ENCODE measurements at regions not wholly inside any gene's neighbourhood (a gene's known extent, or its start where the extent isn't known, plus 50 kb on each side); places are given as distances from the start of the nearest gene placed in this dataset.

- DNase-seq (ENCODE audit: low spot score in 2 of 2), result no peak
- in situ Hi-C loops (cut with MboI; ENCODE audit: low sequenced_read_pairs), result no loop called here
- Histone ChIP-seq H3K27me3 (ENCODE audit: low read depth) (no peaks in the 10 kb centered on the region), H3K36me3 (replicated peaks) (no peaks in the 10 kb centered on the region), H3K4me1 (no peaks in the 10 kb centered on the region), H3K9me3 (no peaks in the 10 kb centered on the region), H3K4me3 (no peak overlapping the region)
Observed at GRCh38 chr15:29466292-29466691, 196.7 kb upstream of the NSMCE3 start.

GRCh38 chr15:29465816-29466215 is 196.2 kb upstream of the NSMCE3 start:
- H3K4me1 ChIP-seq, result no peaks in the 10 kb centered on the region
- H3K36me3 ChIP-seq (replicated peaks), result no peaks in the 10 kb centered on the region
- H3K9me3 ChIP-seq, result no peaks in the 10 kb centered on the region
- no peak for DNase-seq (ENCODE audit: low spot score in 2 of 2)
- no peaks in the 10 kb centered on the region for H3K27me3 ChIP-seq (ENCODE audit: low read depth)
- H3K4me3 ChIP-seq, result no peak overlapping the region
- in situ Hi-C loops (cut with MboI; ENCODE audit: low sequenced_read_pairs), result no loop called here

GRCh38 chr15:29465196-29465595 is 195.6 kb upstream of the NSMCE3 start:
- H3K36me3 ChIP-seq (replicated peaks), result no peaks in the 10 kb centered on the region
- H3K4me1 ChIP-seq, result no peaks in the 10 kb centered on the region
- DNase-seq (ENCODE audit: low spot score in 2 of 2), result no peak
- no peak overlapping the region for H3K4me3 ChIP-seq
- no peaks in the 10 kb centered on the region for H3K27me3 ChIP-seq (ENCODE audit: low read depth)
- in situ Hi-C loops (cut with MboI; ENCODE audit: low sequenced_read_pairs), result no loop called here
- no peaks in the 10 kb centered on the region for H3K9me3 ChIP-seq

GRCh38 chr15:29461877-29462276 is 192.3 kb upstream of the NSMCE3 start:
- in situ Hi-C loops (cut with MboI; ENCODE audit: low sequenced_read_pairs), result no loop called here
- no peak for DNase-seq (ENCODE audit: low spot score in 2 of 2)
- H3K4me1 ChIP-seq, result no peaks in the 10 kb centered on the region
- no peaks in the 10 kb centered on the region for H3K36me3 ChIP-seq (replicated peaks)
- H3K27me3 ChIP-seq (ENCODE audit: low read depth), result no peaks in the 10 kb centered on the region
- no peaks in the 10 kb centered on the region for H3K9me3 ChIP-seq
- H3K4me3 ChIP-seq, result no peak overlapping the region

GRCh38 chr15:29458361-29458760 is 188.7 kb upstream of the NSMCE3 start:
- Histone ChIP-seq H3K27me3 (ENCODE audit: low read depth) (no peaks in the 10 kb centered on the region), H3K9me3 (no peaks in the 10 kb centered on the region), H3K36me3 (replicated peaks) (no peaks in the 10 kb centered on the region), H3K4me1 (no peaks in the 10 kb centered on the region), H3K4me3 (no peak overlapping the region)
- DNase-seq (ENCODE audit: low spot score in 2 of 2), result no peak
- in situ Hi-C loops (cut with MboI; ENCODE audit: low sequenced_read_pairs), result no loop called here

- Histone ChIP-seq H3K36me3 (replicated peaks) (no peaks in the 10 kb centered on the region), H3K4me3 (no peak overlapping the region), H3K27me3 (ENCODE audit: low read depth) (no peaks in the 10 kb centered on the region), H3K9me3 (no peaks in the 10 kb centered on the region), H3K4me1 (no peaks in the 10 kb centered on the region)
- DNase-seq (ENCODE audit: low spot score in 2 of 2), result no peak
- in situ Hi-C loops (cut with MboI; ENCODE audit: low sequenced_read_pairs), result no loop called here
Observed at GRCh38 chr15:29457729-29458128, 188.1 kb upstream of the NSMCE3 start.

- no peaks in the 10 kb centered on the region for H3K36me3 ChIP-seq (replicated peaks)
- no peak overlapping the region for H3K4me3 ChIP-seq
- H3K27me3 ChIP-seq (ENCODE audit: low read depth), result no peaks in the 10 kb centered on the region
- H3K4me1 ChIP-seq, result no peaks in the 10 kb centered on the region
- H3K9me3 ChIP-seq, result no peaks in the 10 kb centered on the region
- no peak for DNase-seq (ENCODE audit: low spot score in 2 of 2)
- in situ Hi-C loops (cut with MboI; ENCODE audit: low sequenced_read_pairs), result no loop called here
Observed at GRCh38 chr15:29456964-29457363, 187.3 kb upstream of the NSMCE3 start.

- DNase-seq (ENCODE audit: low spot score in 2 of 2), result no peak
- H3K4me1 ChIP-seq, result no peaks in the 10 kb centered on the region
- H3K36me3 ChIP-seq (replicated peaks), result no peaks in the 10 kb centered on the region
- no peaks in the 10 kb centered on the region for H3K27me3 ChIP-seq (ENCODE audit: low read depth)
- no peaks in the 10 kb centered on the region for H3K9me3 ChIP-seq
- no peak overlapping the region for H3K4me3 ChIP-seq
- in situ Hi-C loops (cut with MboI; ENCODE audit: low sequenced_read_pairs), result no loop called here
Observed at GRCh38 chr15:29456255-29456654, 186.6 kb upstream of the NSMCE3 start.

GRCh38 chr15:29455530-29455929 is 185.9 kb upstream of the NSMCE3 start:
- Histone ChIP-seq H3K4me1 (no peaks in the 10 kb centered on the region), H3K9me3 (no peaks in the 10 kb centered on the region), H3K4me3 (no peak overlapping the region), H3K27me3 (ENCODE audit: low read depth) (no peaks in the 10 kb centered on the region), H3K36me3 (replicated peaks) (no peaks in the 10 kb centered on the region)
- in situ Hi-C loops (cut with MboI; ENCODE audit: low sequenced_read_pairs), result no loop called here
- no peak for DNase-seq (ENCODE audit: low spot score in 2 of 2)

- Histone ChIP-seq H3K36me3 (replicated peaks) (no peaks in the 10 kb centered on the region), H3K9me3 (no peaks in the 10 kb centered on the region), H3K27me3 (ENCODE audit: low read depth) (no peaks in the 10 kb centered on the region), H3K4me3 (no peak overlapping the region), H3K4me1 (no peaks in the 10 kb centered on the region)
- in situ Hi-C loops (cut with MboI; ENCODE audit: low sequenced_read_pairs), result no loop called here
- DNase-seq (ENCODE audit: low spot score in 2 of 2), result no peak
Observed at GRCh38 chr15:29455055-29455454, 185.4 kb upstream of the NSMCE3 start.

GRCh38 chr15:29454506-29454905 is 184.9 kb upstream of the NSMCE3 start:
- Histone ChIP-seq H3K9me3 (no peaks in the 10 kb centered on the region), H3K27me3 (ENCODE audit: low read depth) (no peaks in the 10 kb centered on the region), H3K36me3 (replicated peaks) (no peaks in the 10 kb centered on the region), H3K4me1 (no peaks in the 10 kb centered on the region), H3K4me3 (no peak overlapping the region)
- in situ Hi-C loops (cut with MboI; ENCODE audit: low sequenced_read_pairs), result no loop called here
- DNase-seq (ENCODE audit: low spot score in 2 of 2), result no peak

GRCh38 chr15:29452881-29453731 is 183.5 kb upstream of the NSMCE3 start:
- Histone ChIP-seq H3K36me3 (replicated peaks) (no peaks in the 10 kb centered on the region), H3K4me1 (no peaks in the 10 kb centered on the region), H3K27me3 (ENCODE audit: low read depth) (no peaks in the 10 kb centered on the region), H3K9me3 (no peaks in the 10 kb centered on the region), H3K4me3 (no peak overlapping the region)
- in situ Hi-C loops (cut with MboI; ENCODE audit: low sequenced_read_pairs), result no loop called here
- DNase-seq (ENCODE audit: low spot score in 2 of 2), result no peak

- in situ Hi-C loops (cut with MboI; ENCODE audit: low sequenced_read_pairs), result no loop called here
- no peaks in the 10 kb centered on the region for H3K27me3 ChIP-seq (ENCODE audit: low read depth)
- DNase-seq (ENCODE audit: low spot score in 2 of 2), result peak in 1 of 2 experiments; percentile 11
- no peaks in the 10 kb centered on the region for H3K36me3 ChIP-seq (replicated peaks)
- no peak overlapping the region for H3K4me3 ChIP-seq
- H3K9me3 ChIP-seq, result no peaks in the 10 kb centered on the region
- no peaks in the 10 kb centered on the region for H3K4me1 ChIP-seq
Observed at GRCh38 chr15:29451201-29451781, 181.7 kb upstream of the NSMCE3 start.

GRCh38 chr15:29449136-29449535 is 179.5 kb upstream of the NSMCE3 start:
- Histone ChIP-seq H3K9me3 (no peaks in the 10 kb centered on the region), H3K27me3 (ENCODE audit: low read depth) (no peaks in the 10 kb centered on the region), H3K36me3 (replicated peaks) (no peaks in the 10 kb centered on the region), H3K4me3 (no peak overlapping the region), H3K4me1 (no peaks in the 10 kb centered on the region)
- in situ Hi-C loops (cut with MboI; ENCODE audit: low sequenced_read_pairs), result no loop called here
- DNase-seq (ENCODE audit: low spot score in 2 of 2), result peak in 1 of 2 experiments; percentile 13

Measured in HAP-1 (cell line).